K562 (cell line): ENCODE measurements at regions not wholly inside any gene's neighbourhood (a gene's known extent, or its start where the extent isn't known, plus 50 kb on each side); places are given as distances from the start of the nearest gene placed in this dataset.

Experiments used
- ATAC-seq: fragments of 200-7000 bp; cut with Tn5 transposase; 3 replicates; pipeline ENCODE4 v1.9.1; 2020; ENCODE audit warnings: moderate library complexity
- BruUV-seq: library from RNA; stranded (reverse); fragments of 400-500 nt; replicated peaks from 2 replicates; lab custom pipeline; 2021; lab: Mats Ljungman, UMichigan
- CTCF ChIA-PET: fragments of 300-600 bp; formaldehyde crosslinking; extraction: SDS; loops from one replicate; lab custom pipeline; 2021; ENCODE audit warnings: low intra/inter-chr PET ratio; lab: Yijun Ruan, JAX
- POLR2A ChIA-PET: fragments of 300-600, 350-650 bp; sonication (Branson Sonifier 250); formaldehyde crosslinking; extraction: SDS; loops from one replicate; lab custom pipeline; 2021; ENCODE audit warnings: antibody characterized with exemption, inconsistent platforms; lab: Yijun Ruan, JAX
- DNase-seq, 4 experiments: peaks; one replicate each; pipeline versions ENCODE4 v3.0.0 to v3.0.0-alpha.2; 2011 to 2018; ENCODE audit warnings: low spot score in 3 of 4, mixed read lengths in 3 of 4; ENCODE audit errors: extremely low read depth in 1 of 4
- FAIRE-seq: peaks from 2 replicates; lab custom pipeline; 2011; peaks lifted over from hg19 to GRCh38; lab: Jason Lieb, UNC
- H2AFZ ChIP-seq: 2 replicates; pipeline ENCODE4 v1.6.0; 2011; ENCODE audit warnings: low read depth, low read length, control low read depth, inconsistent platforms
- H3K27ac ChIP-seq: fragments of 200-600 bp; 3 replicates; pipeline ENCODE4 v1.8.0; 2011; ENCODE audit warnings: low read depth, mild to moderate bottlenecking, control low read depth, inconsistent platforms, low read length, moderate library complexity, mixed read lengths; ENCODE audit errors: extremely low read depth
- H3K27me3 ChIP-seq, 2 experiments: fragments of 300-600 bp in 1 of 2; 2 replicates in 1 of 2; 3 replicates in 1 of 2; pipeline versions ENCODE4 v1.6.0 to v1.8.0; 2011; ENCODE audit warnings: inconsistent platforms in 2 of 2, low read length in 2 of 2, mild to moderate bottlenecking in 1 of 2, mixed read lengths in 1 of 2, moderate library complexity in 1 of 2; ENCODE audit not compliant: control insufficient read depth in 2 of 2, insufficient read depth in 2 of 2
- H3K36me3 ChIP-seq: fragments of 300-600 bp; 3 replicates; pipeline ENCODE4 v1.8.0; 2011; ENCODE audit warnings: mild to moderate bottlenecking, low read length, inconsistent platforms; ENCODE audit not compliant: control insufficient read depth, insufficient read depth
- H3K4me1 ChIP-seq, 2 experiments: fragments of 200-600 bp in 1 of 2; replicated peaks in 1 of 2; 2 replicates in 1 of 2; 3 replicates in 1 of 2; pipeline versions ENCODE4 v1.5.1 to v1.8.0; 2011; ENCODE audit warnings: inconsistent platforms in 2 of 2, low read length in 2 of 2, mild to moderate bottlenecking in 1 of 2, mixed read lengths in 1 of 2, moderate library complexity in 1 of 2; ENCODE audit not compliant: control insufficient read depth in 2 of 2, insufficient read depth in 2 of 2
- H3K4me2 ChIP-seq: 2 replicates; pipeline ENCODE4 v1.6.1; 2011; ENCODE audit warnings: low read length, control low read depth, inconsistent platforms, mixed read lengths; ENCODE audit not compliant: insufficient read depth
- H3K4me3 ChIP-seq: fragments of 200-600 bp; sonication (generic), shearing (Covaris generic); 2 replicates; pipeline ENCODE4 v1.5.1; 2016; ENCODE audit warnings: control low read depth, inconsistent platforms
- H3K79me2 ChIP-seq: fragments of 200-600 bp; 3 replicates; pipeline ENCODE4 v1.8.0; 2011; ENCODE audit warnings: low read length, inconsistent platforms; ENCODE audit not compliant: control insufficient read depth, insufficient read depth
- H3K9ac ChIP-seq, 2 experiments: 2 replicates each; pipeline versions ENCODE4 v1.6.0 to v1.6.1; 2011; ENCODE audit warnings: low read depth in 2 of 2, low read length in 2 of 2, control low read depth in 1 of 2, inconsistent platforms in 1 of 2, mild to moderate bottlenecking in 1 of 2, mixed read lengths in 1 of 2; ENCODE audit not compliant: insufficient read depth in 1 of 2
- H3K9me1 ChIP-seq: one replicate; pipeline ENCODE4 v1.6.0; 2011; ENCODE audit warnings: inconsistent platforms, mild to moderate bottlenecking, low read length, moderate library complexity; ENCODE audit not compliant: control insufficient read depth, insufficient read depth
- H3K9me3 ChIP-seq: replicated peaks from 2 replicates; pipeline ENCODE4 v1.5.1; 2011; ENCODE audit warnings: low read depth, low read length, inconsistent platforms; ENCODE audit not compliant: control insufficient read depth, insufficient read depth
- H4K20me1 ChIP-seq: replicated peaks from 2 replicates; pipeline ENCODE4 v1.6.1; 2011; ENCODE audit warnings: low read length, inconsistent platforms, mixed read lengths; ENCODE audit not compliant: control insufficient read depth, insufficient read depth
- CXXC5 ChIP-seq: fragments of 250-450 bp; sonication (Bioruptor Pico); IDR thresholded peaks from 2 replicates; pipeline ENCODE4 v1.8.0; 2022; ENCODE audit warnings: inconsistent platforms, mild to moderate bottlenecking, moderate library complexity
- DEAF1 ChIP-seq: fragments of 450-650 bp; formaldehyde crosslinking; IDR thresholded peaks from 2 replicates; pipeline ENCODE4 v1.4.0; 2020; ENCODE audit warnings: mild to moderate bottlenecking, moderate library complexity
- HSF4 ChIP-seq: fragments of 250-450 bp; sonication (Bioruptor Pico); IDR thresholded peaks from 2 replicates; pipeline ENCODE4 v2.1.2; 2022; ENCODE audit warnings: mild to moderate bottlenecking, moderate library complexity, borderline replicate concordance
- KLF16 ChIP-seq: IDR thresholded peaks from 2 replicates; pipeline ENCODE4 v1.6.1; 2016; ENCODE audit warnings: antibody characterized with exemption
- SIN3A ChIP-seq, 2 experiments: fragments of 150-350 bp in 1 of 2; IDR thresholded peaks; 2 replicates each; pipeline ENCODE4 v1.6.1; 2011 to 2016; ENCODE audit warnings: borderline replicate concordance in 2 of 2, low read depth in 2 of 2, low read length in 2 of 2, mild to moderate bottlenecking in 2 of 2, moderate library complexity in 2 of 2; ENCODE audit not compliant: control insufficient read depth in 1 of 2
- TAF1 ChIP-seq: IDR thresholded peaks from 2 replicates; pipeline ENCODE4 v1.6.1; 2011; ENCODE audit warnings: mild to moderate bottlenecking, low read length, moderate library complexity; ENCODE audit not compliant: insufficient read depth, control insufficient read depth, severe bottlenecking; ENCODE audit errors: extremely low read depth
- TBL1XR1 ChIP-seq, 2 experiments: IDR thresholded peaks; 2 replicates each; pipeline ENCODE4 v1.6.1; 2012; ENCODE audit warnings: improper control_type of control experiment in 2 of 2, low read length in 2 of 2, mild to moderate bottlenecking in 1 of 2
- ZNF140 ChIP-seq: fragments of 250-450 bp; sonication (Bioruptor Pico); IDR thresholded peaks from 2 replicates; pipeline ENCODE4 v1.8.0; 2021; ENCODE audit warnings: moderate library complexity, mild to moderate bottlenecking, inconsistent platforms
- ZNF561 ChIP-seq: fragments of 450-650 bp; formaldehyde crosslinking; conservative IDR thresholded peaks from 2 replicates; pipeline ENCODE4 v1.4.0; 2020; ENCODE audit warnings: mild to moderate bottlenecking, moderate library complexity
- WGBS: fragments of 100-300 bp; shearing (Covaris generic); methylation state at CpG from one replicate; pipeline ENCODE4 v1.1.6; 2016; ENCODE audit warnings: low coverage, mixed read lengths; ENCODE audit not compliant: insufficient coverage; ENCODE audit errors: missing lambda C conversion rate; 5-methylcytosine and 5-hydroxymethylcytosine counted together
- in situ Hi-C: fragments of 300-500 bp; cut with MboI; formaldehyde crosslinking; loops from 4 replicates; pipeline ENCODE4 v1.15.0; 2018; ENCODE audit warnings: inconsistent platforms, mixed read lengths
- intact Hi-C: fragments of 100-400 bp; cut with micrococcal nuclease; formaldehyde crosslinking; loops from 2 replicates; pipeline ENCODE4 v1.14.2; 2022
- TF ChIP-seq, protein P1 (sequence below): fragments of 150-350 bp; conservative IDR thresholded peaks from 2 replicates; pipeline ENCODE4 v1.6.1; 2014; ENCODE audit warnings: low read length
- TF ChIP-seq, protein P2 (sequence below): fragments of 250-450 bp; sonication (Bioruptor Pico); IDR thresholded peaks from 2 replicates; pipeline ENCODE4 v1.9.0; 2021; ENCODE audit warnings: mild to moderate bottlenecking, inconsistent platforms

GRCh38 chr1:61593331-61593730 is 131.6 kb downstream of the TM2D1 start (continued):
- TF ChIP-seq SIN3A (IDR thresholded peaks at IDR 0.05; ENCODE audit: borderline replicate concordance in 2 of 2, control insufficient read depth in 1 of 2, low read depth in 2 of 2, low read length in 2 of 2), result no peak
- no peak for TF ChIP-seq TAF1
- TF ChIP-seq DEAF1 (CRISPR knock-in tag), result no peak
- TF ChIP-seq, protein P1, sequence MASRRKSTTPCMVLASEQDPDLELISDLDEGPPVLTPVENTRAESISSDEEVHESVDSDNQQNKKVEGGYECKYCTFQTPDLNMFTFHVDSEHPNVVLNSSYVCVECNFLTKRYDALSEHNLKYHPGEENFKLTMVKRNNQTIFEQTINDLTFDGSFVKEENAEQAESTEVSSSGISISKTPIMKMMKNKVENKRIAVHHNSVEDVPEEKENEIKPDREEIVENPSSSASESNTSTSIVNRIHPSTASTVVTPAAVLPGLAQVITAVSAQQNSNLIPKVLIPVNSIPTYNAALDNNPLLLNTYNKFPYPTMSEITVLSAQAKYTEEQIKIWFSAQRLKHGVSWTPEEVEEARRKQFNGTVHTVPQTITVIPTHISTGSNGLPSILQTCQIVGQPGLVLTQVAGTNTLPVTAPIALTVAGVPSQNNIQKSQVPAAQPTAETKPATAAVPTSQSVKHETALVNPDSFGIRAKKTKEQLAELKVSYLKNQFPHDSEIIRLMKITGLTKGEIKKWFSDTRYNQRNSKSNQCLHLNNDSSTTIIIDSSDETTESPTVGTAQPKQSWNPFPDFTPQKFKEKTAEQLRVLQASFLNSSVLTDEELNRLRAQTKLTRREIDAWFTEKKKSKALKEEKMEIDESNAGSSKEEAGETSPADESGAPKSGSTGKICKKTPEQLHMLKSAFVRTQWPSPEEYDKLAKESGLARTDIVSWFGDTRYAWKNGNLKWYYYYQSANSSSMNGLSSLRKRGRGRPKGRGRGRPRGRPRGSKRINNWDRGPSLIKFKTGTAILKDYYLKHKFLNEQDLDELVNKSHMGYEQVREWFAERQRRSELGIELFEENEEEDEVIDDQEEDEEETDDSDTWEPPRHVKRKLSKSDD, result no peak
- no peak for TF ChIP-seq ZNF140 (CRISPR knock-in tag)

GRCh38 chr1:61591351-61591750 is 133.6 kb downstream of the TM2D1 start:
- POLR2A ChIA-PET, result no interaction called here
- H2AFZ ChIP-seq, result peak overlapping the region; percentile 22; the same call in 1 of the 2 replicates
- H3K9me3 ChIP-seq, result no peaks in the 10 kb centered on the region
- TF ChIP-seq, protein P2, sequence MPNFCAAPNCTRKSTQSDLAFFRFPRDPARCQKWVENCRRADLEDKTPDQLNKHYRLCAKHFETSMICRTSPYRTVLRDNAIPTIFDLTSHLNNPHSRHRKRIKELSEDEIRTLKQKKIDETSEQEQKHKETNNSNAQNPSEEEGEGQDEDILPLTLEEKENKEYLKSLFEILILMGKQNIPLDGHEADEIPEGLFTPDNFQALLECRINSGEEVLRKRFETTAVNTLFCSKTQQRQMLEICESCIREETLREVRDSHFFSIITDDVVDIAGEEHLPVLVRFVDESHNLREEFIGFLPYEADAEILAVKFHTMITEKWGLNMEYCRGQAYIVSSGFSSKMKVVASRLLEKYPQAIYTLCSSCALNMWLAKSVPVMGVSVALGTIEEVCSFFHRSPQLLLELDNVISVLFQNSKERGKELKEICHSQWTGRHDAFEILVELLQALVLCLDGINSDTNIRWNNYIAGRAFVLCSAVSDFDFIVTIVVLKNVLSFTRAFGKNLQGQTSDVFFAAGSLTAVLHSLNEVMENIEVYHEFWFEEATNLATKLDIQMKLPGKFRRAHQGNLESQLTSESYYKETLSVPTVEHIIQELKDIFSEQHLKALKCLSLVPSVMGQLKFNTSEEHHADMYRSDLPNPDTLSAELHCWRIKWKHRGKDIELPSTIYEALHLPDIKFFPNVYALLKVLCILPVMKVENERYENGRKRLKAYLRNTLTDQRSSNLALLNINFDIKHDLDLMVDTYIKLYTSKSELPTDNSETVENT (CRISPR knock-in tag), result no peak
- TF ChIP-seq KLF16, result no peak
- TF ChIP-seq HSF4 (CRISPR knock-in tag), result no peak
- TF ChIP-seq CXXC5 (CRISPR knock-in tag), result no peak
- no peak for TF ChIP-seq ZNF561 (CRISPR knock-in tag)
- TF ChIP-seq TBL1XR1 (IDR thresholded peaks at IDR 0.05; ENCODE audit: low read length in 2 of 2), result no peak
- no peak for TF ChIP-seq SIN3A (IDR thresholded peaks at IDR 0.05; ENCODE audit: borderline replicate concordance in 2 of 2, control insufficient read depth in 1 of 2, low read depth in 2 of 2, low read length in 2 of 2)
- no peaks in the 10 kb centered on the region for H3K4me1 ChIP-seq
- no peaks in the 10 kb centered on the region for H4K20me1 ChIP-seq
- ATAC-seq (peak; percentile 45; the same call in 1 of the 3 replicates), DNase-seq (no peak), FAIRE-seq (peak; percentile 75)
- H3K36me3 ChIP-seq, result no peaks in the 10 kb centered on the region
- H3K27me3 ChIP-seq, result peaks cover 16 to 33% of the 10 kb centered on the region in 2 experiments; a peak in 4 of 5 replicates
- H3K79me2 ChIP-seq, result no peaks in the 10 kb centered on the region
- 3% methylated on average over 9 of the region's 9 CpGs for WGBS
- no TSS peak for BruUV-seq
- no peak overlapping the region for H3K4me2 ChIP-seq
- intact Hi-C loops (no loop called here), in situ Hi-C loops (no loop called here)
- CTCF ChIA-PET, result no interaction called here
- H3K9me1 ChIP-seq, result no peaks in the 10 kb centered on the region
- no peak overlapping the region for H3K9ac ChIP-seq
- H3K4me3 ChIP-seq, result no peak overlapping the region
- no peak overlapping the region for H3K27ac ChIP-seq
